SK-N-SH treated with all-trans-retinoic acid at 6 μM for 48 hours (cell line): ENCODE measurements at regions not wholly inside any gene's neighbourhood (a gene's known extent, or its start where the extent isn't known, plus 50 kb on each side); places are given as distances from the start of the nearest gene placed in this dataset.

Experiments used
- ARNTL ChIP-seq: fragments of 450-650 bp; formaldehyde crosslinking; IDR thresholded peaks from 2 replicates; pipeline ENCODE4 v1.5.0; 2020; ENCODE audit warnings: low read depth, mild to moderate bottlenecking, moderate library complexity, borderline replicate concordance
- BACH2 ChIP-seq: fragments of 250-450 bp; sonication (Bioruptor Pico); IDR thresholded peaks from 2 replicates; pipeline ENCODE4 v1.9.0; 2021; ENCODE audit warnings: mild to moderate bottlenecking, borderline replicate concordance
- CREB5 ChIP-seq: fragments of 250-450 bp; sonication (Bioruptor Pico); IDR thresholded peaks from 2 replicates; pipeline ENCODE4 v1.5.1; 2020; ENCODE audit warnings: low read depth, mild to moderate bottlenecking, moderate library complexity

GRCh38 chr14:23865502-23865901 lies 88.1 kb upstream of the DHRS4 start:
- TF ChIP-seq CREB5 (CRISPR knock-in tag) (no peak), ARNTL (CRISPR knock-in tag) (no peak), BACH2 (CRISPR knock-in tag) (no peak)
